Osteocyte (in vitro differentiated cells): ENCODE measurements at regions not wholly inside any gene's neighbourhood (a gene's known extent, or its start where the extent isn't known, plus 50 kb on each side); places are given as distances from the start of the nearest gene placed in this dataset.

Experiments
- DNase-seq: peaks from one replicate; pipeline ENCODE4 v3.0.0; 2021; ENCODE audit warnings: mixed read lengths; ENCODE audit not compliant: unreplicated experiment; ENCODE audit errors: extremely low spot score
- H3K27ac Mint-ChIP-seq: one replicate; pipeline ENCODE4 v1.8.0; 2021; ENCODE audit warnings: mild to moderate bottlenecking, mixed read lengths; ENCODE audit not compliant: unreplicated experiment
- H3K27me3 Mint-ChIP-seq: one replicate; pipeline ENCODE4 v1.8.0; 2021; ENCODE audit warnings: mixed read lengths; ENCODE audit not compliant: unreplicated experiment
- H3K36me3 Mint-ChIP-seq: one replicate; pipeline ENCODE4 v1.8.0; 2021; ENCODE audit warnings: mixed read lengths; ENCODE audit not compliant: unreplicated experiment
- H3K4me1 Mint-ChIP-seq: one replicate; pipeline ENCODE4 v1.8.0; 2021; ENCODE audit warnings: mixed read lengths; ENCODE audit not compliant: unreplicated experiment
- H3K4me3 Mint-ChIP-seq: one replicate; pipeline ENCODE4 v1.8.0; 2021; ENCODE audit warnings: mild to moderate bottlenecking, moderate library complexity, mixed read lengths; ENCODE audit not compliant: unreplicated experiment
- H3K9me3 Mint-ChIP-seq: one replicate; pipeline ENCODE4 v1.8.0; 2021; ENCODE audit warnings: mixed read lengths; ENCODE audit not compliant: unreplicated experiment
- CTCF ChIP-seq: fragments of 200-600 bp; sonication (generic); IDR thresholded peaks from 2 replicates; pipeline ENCODE4 v1.5.0; 2021; ENCODE audit warnings: antibody characterized with exemption, mild to moderate bottlenecking, moderate library complexity

GRCh38 chr11:114821621-114822412 is 143.5 kb downstream of the NXPE2 start:
- Mint-ChIP-seq H3K27me3 (no peaks in the 10 kb centered on the region), H3K27ac (no peak overlapping the region), H3K36me3 (no peaks in the 10 kb centered on the region), H3K4me1 (no peaks in the 10 kb centered on the region), H3K4me3 (no peak overlapping the region), H3K9me3 (peaks cover 8% of the 10 kb centered on the region)
- TF ChIP-seq CTCF: no peak
- DNase-seq: no peak

- Mint-ChIP-seq H3K27me3 (no peaks in the 10 kb centered on the region), H3K4me3 (no peak overlapping the region)
These were observed 148.6 kb downstream of the NXPE2 start for GRCh38 chr11:114826910-114827442.

GRCh38 chr11:114827736-114828135 is 149.4 kb downstream of the NXPE2 start:
- H3K4me1 Mint-ChIP-seq: no peaks in the 10 kb centered on the region
- H3K4me3 Mint-ChIP-seq: no peak overlapping the region
- TF ChIP-seq CTCF: no peak
- H3K9me3 Mint-ChIP-seq: peaks cover 8% of the 10 kb centered on the region
- no peak overlapping the region for H3K27ac Mint-ChIP-seq
- no peaks in the 10 kb centered on the region for H3K27me3 Mint-ChIP-seq
- DNase-seq: no peak
- H3K36me3 Mint-ChIP-seq: no peaks in the 10 kb centered on the region

More at GRCh38 chr11:114826910-114827442, 148.6 kb downstream of the NXPE2 start:
- H3K9me3 Mint-ChIP-seq: peaks cover 8% of the 10 kb centered on the region
- H3K36me3 Mint-ChIP-seq: no peaks in the 10 kb centered on the region
- no peak for TF ChIP-seq CTCF
- no peak overlapping the region for H3K27ac Mint-ChIP-seq
- no peaks in the 10 kb centered on the region for H3K4me1 Mint-ChIP-seq
- DNase-seq: no peak

GRCh38 chr11:114832532-114833125 is 154.3 kb downstream of the NXPE2 start:
- no peak overlapping the region for H3K27ac Mint-ChIP-seq
- no peak overlapping the region for H3K4me3 Mint-ChIP-seq
- no peaks in the 10 kb centered on the region for H3K4me1 Mint-ChIP-seq
- no peaks in the 10 kb centered on the region for H3K9me3 Mint-ChIP-seq
- no peak for DNase-seq
- no peaks in the 10 kb centered on the region for H3K36me3 Mint-ChIP-seq
- no peaks in the 10 kb centered on the region for H3K27me3 Mint-ChIP-seq
- TF ChIP-seq CTCF: no peak

- Mint-ChIP-seq H3K27me3 (no peaks in the 10 kb centered on the region), H3K9me3 (peaks cover 7% of the 10 kb centered on the region), H3K4me3 (no peak overlapping the region), H3K27ac (no peak overlapping the region), H3K36me3 (no peaks in the 10 kb centered on the region), H3K4me1 (no peaks in the 10 kb centered on the region)
- no peak for TF ChIP-seq CTCF
- no peak for DNase-seq
These were observed 157.8 kb downstream of the NXPE2 start for GRCh38 chr11:114836161-114836560.
